Neuronal stem cell (in vitro differentiated cells): ENCODE measurements at regions not wholly inside any gene's neighbourhood (a gene's known extent, or its start where the extent isn't known, plus 50 kb on each side); places are given as distances from the start of the nearest gene placed in this dataset.

ENCODE experiments used
- DNase-seq: peaks from one replicate; pipeline ENCODE4 v3.0.0-alpha.2; 2013; ENCODE audit warnings: low spot score
- H2AFZ ChIP-seq: one replicate; pipeline ENCODE4 v1.6.1; 2013; ENCODE audit warnings: mild to moderate bottlenecking, low read length, inconsistent platforms
- H2AK5ac ChIP-seq: 2 replicates; pipeline ENCODE4 v1.6.1; 2013; ENCODE audit warnings: low read depth, mild to moderate bottlenecking, inconsistent platforms, low read length, moderate library complexity, mixed read lengths
- H2BK120ac ChIP-seq: 2 replicates; pipeline ENCODE4 v1.6.1; 2013; ENCODE audit warnings: low read depth, mild to moderate bottlenecking, inconsistent platforms, low read length, moderate library complexity, mixed read lengths
- H2BK12ac ChIP-seq: one replicate; pipeline ENCODE4 v1.6.1; 2013; ENCODE audit warnings: low read length, inconsistent platforms
- H2BK15ac ChIP-seq: 2 replicates; pipeline ENCODE4 v1.6.1; 2013; ENCODE audit warnings: mild to moderate bottlenecking, low read length, inconsistent platforms, mixed read lengths
- H2BK5ac ChIP-seq: one replicate; pipeline ENCODE4 v1.6.1; 2013; ENCODE audit warnings: inconsistent platforms, mild to moderate bottlenecking, low read length, moderate library complexity
- H3K14ac ChIP-seq: one replicate; pipeline ENCODE4 v1.6.1; 2013; ENCODE audit warnings: low read length, inconsistent platforms
- H3K18ac ChIP-seq: 2 replicates; pipeline ENCODE4 v1.6.1; 2013; ENCODE audit warnings: low read length, inconsistent platforms
- H3K23ac ChIP-seq: 2 replicates; pipeline ENCODE4 v1.6.1; 2013; ENCODE audit warnings: low read depth, mild to moderate bottlenecking, mixed read lengths, low read length, inconsistent platforms; ENCODE audit not compliant: poor library complexity
- H3K27ac ChIP-seq: replicated peaks from 3 replicates; pipeline ENCODE4 v1.5.1; 2013; ENCODE audit warnings: low read length, inconsistent platforms
- H3K27me3 ChIP-seq, 3 experiments: 2 replicates each; pipeline ENCODE4 v1.6.1; 2013; ENCODE audit warnings: low read length in 3 of 3, mild to moderate bottlenecking in 2 of 3, inconsistent platforms in 1 of 3, low read depth in 1 of 3, mixed read lengths in 1 of 3, moderate library complexity in 1 of 3; ENCODE audit not compliant: control insufficient read depth in 3 of 3, insufficient read depth in 3 of 3
- H3K36me3 ChIP-seq, 2 donors: replicated peaks in 1 of 2; 2 replicates each; pipeline ENCODE4 v1.6.1; 2013; ENCODE audit warnings: low read length in 2 of 2; ENCODE audit not compliant: control insufficient read depth in 2 of 2, insufficient read depth in 2 of 2
- H3K4ac ChIP-seq: 2 replicates; pipeline ENCODE4 v1.6.1; 2013; ENCODE audit warnings: inconsistent platforms, mild to moderate bottlenecking, low read length, moderate library complexity
- H3K4me1 ChIP-seq, 2 donors: 1 replicate in 1 of 2; 2 replicates in 1 of 2; pipeline ENCODE4 v1.6.1; 2013; ENCODE audit warnings: low read length in 2 of 2, low read depth in 1 of 2; ENCODE audit not compliant: control insufficient read depth in 2 of 2, insufficient read depth in 1 of 2
- H3K4me2 ChIP-seq: one replicate; pipeline ENCODE4 v1.6.1; 2013; ENCODE audit warnings: mild to moderate bottlenecking, low read length, inconsistent platforms; ENCODE audit not compliant: insufficient read depth, poor library complexity, severe bottlenecking
- H3K4me3 ChIP-seq, 2 donors: 2 replicates each; pipeline ENCODE4 v1.5.1; 2013; ENCODE audit warnings: low read length in 2 of 2, mild to moderate bottlenecking in 2 of 2, inconsistent platforms in 1 of 2, moderate library complexity in 1 of 2
- H3K79me1 ChIP-seq: one replicate; pipeline ENCODE4 v1.6.1; 2013; ENCODE audit warnings: low read depth, mild to moderate bottlenecking, inconsistent platforms, low read length, moderate library complexity
- H3K9ac ChIP-seq: one replicate; pipeline ENCODE4 v1.6.1; 2013; ENCODE audit warnings: mild to moderate bottlenecking, low read depth, low read length, inconsistent platforms; ENCODE audit not compliant: poor library complexity
- H3K9me3 ChIP-seq, 2 donors: replicated peaks in 1 of 2; 2 replicates each; pipeline versions ENCODE3 to v1.6.1; 2013; ENCODE audit warnings: low read length in 2 of 2, mild to moderate bottlenecking in 2 of 2, inconsistent platforms in 1 of 2, low read depth in 1 of 2, mixed read lengths in 1 of 2, moderate library complexity in 1 of 2; ENCODE audit not compliant: control insufficient read depth in 2 of 2, insufficient read depth in 1 of 2
- H4K8ac ChIP-seq: one replicate; pipeline ENCODE4 v1.6.1; 2013; ENCODE audit warnings: low read depth, mild to moderate bottlenecking, inconsistent platforms, low read length, moderate library complexity
- H4K91ac ChIP-seq: one replicate; pipeline ENCODE4 v1.6.1; 2013; ENCODE audit warnings: low read length, low read depth, mild to moderate bottlenecking, inconsistent platforms; ENCODE audit not compliant: poor library complexity
- WGBS, 2 donors: extraction: QIAGEN DNeasy Blood & Tissue Kit; methylation state at CpG; one replicate each; pipeline ENCODE4 v1.1.7; 2013; ENCODE audit warnings: missing lambda C conversion rate in 2 of 2, mixed read lengths in 1 of 2; ENCODE audit not compliant: insufficient read length in 2 of 2, insufficient replicate concordance in 1 of 2; ENCODE audit errors: extremely low coverage in 2 of 2; 5-methylcytosine and 5-hydroxymethylcytosine counted together

GRCh38 chr12:82176761-82177490 lies 181.3 kb downstream of the CCDC59 start:
- Histone ChIP-seq H3K4ac (no peak overlapping the region), H2BK5ac (no peak overlapping the region), H2BK12ac (no peak overlapping the region), H3K4me2 (no peak overlapping the region), H2BK120ac (no peak overlapping the region), H3K23ac (no peak overlapping the region), H3K9me3 (no peaks in the 10 kb centered on the region), H4K91ac (no peak overlapping the region), H3K9ac (no peak overlapping the region), H2AFZ (no peak overlapping the region), H3K36me3 (no peaks in the 10 kb centered on the region), H3K4me3 (no peak overlapping the region), H2BK15ac (no peak overlapping the region), H3K14ac (no peak overlapping the region), H3K27ac (no peak overlapping the region), H3K18ac (no peak overlapping the region), H3K4me1 (no peaks in the 10 kb centered on the region), H3K27me3 (no peaks in the 10 kb centered on the region), H3K79me1 (no peaks in the 10 kb centered on the region), H4K8ac (no peak overlapping the region), H2AK5ac (no peak overlapping the region)
- no CpG with 5 or more reads among the region's 5 CpGs for WGBS, 2 donors
- no peak for DNase-seq

- no CpG with 5 or more reads among the region's 4 CpGs for WGBS, 2 donors
Observed at GRCh38 chr12:82176026-82176425, 182.2 kb downstream of the CCDC59 start.

GRCh38 chr12:82174936-82175335 lies 183.3 kb downstream of the CCDC59 start:
- Histone ChIP-seq H2BK15ac (no peak overlapping the region), H3K4ac (no peak overlapping the region), H4K91ac (no peak overlapping the region), H3K4me3 (no peak overlapping the region), H3K9me3 (no peaks in the 10 kb centered on the region), H3K36me3 (no peaks in the 10 kb centered on the region), H3K4me1 (no peaks in the 10 kb centered on the region), H3K9ac (no peak overlapping the region), H3K79me1 (no peaks in the 10 kb centered on the region), H2AFZ (no peak overlapping the region), H3K27me3 (no peaks in the 10 kb centered on the region), H2BK120ac (no peak overlapping the region), H3K27ac (no peak overlapping the region), H4K8ac (no peak overlapping the region), H2AK5ac (no peak overlapping the region), H3K18ac (no peak overlapping the region), H3K23ac (no peak overlapping the region), H2BK5ac (no peak overlapping the region), H3K4me2 (no peak overlapping the region), H3K14ac (no peak overlapping the region), H2BK12ac (no peak overlapping the region)
- no peak for DNase-seq
- no CpG with 5 or more reads among the region's 2 CpGs for WGBS, 2 donors

More at GRCh38 chr12:82176026-82176425, 182.2 kb downstream of the CCDC59 start:
- Histone ChIP-seq H3K36me3 (no peaks in the 10 kb centered on the region), H2BK120ac (no peak overlapping the region), H3K14ac (no peak overlapping the region), H2BK12ac (no peak overlapping the region), H2BK5ac (no peak overlapping the region), H3K27me3 (no peaks in the 10 kb centered on the region), H3K4me3 (no peak overlapping the region), H2BK15ac (no peak overlapping the region), H3K4ac (no peak overlapping the region), H3K9ac (no peak overlapping the region), H3K27ac (no peak overlapping the region), H3K4me1 (no peaks in the 10 kb centered on the region), H3K4me2 (no peak overlapping the region), H4K8ac (no peak overlapping the region), H2AFZ (no peak overlapping the region), H3K79me1 (no peaks in the 10 kb centered on the region), H3K9me3 (no peaks in the 10 kb centered on the region), H3K18ac (no peak overlapping the region), H4K91ac (no peak overlapping the region), H3K23ac (no peak overlapping the region), H2AK5ac (no peak overlapping the region)
- no peak for DNase-seq

GRCh38 chr12:82174383-82174782 lies 183.8 kb downstream of the CCDC59 start:
- Histone ChIP-seq H3K4me1 (no peaks in the 10 kb centered on the region), H2AFZ (no peak overlapping the region), H3K9me3 (no peaks in the 10 kb centered on the region), H3K4me3 (no peak overlapping the region), H2BK12ac (no peak overlapping the region), H2BK120ac (no peak overlapping the region), H4K91ac (no peak overlapping the region), H3K23ac (no peak overlapping the region), H3K18ac (no peak overlapping the region), H3K27ac (no peak overlapping the region), H2BK15ac (no peak overlapping the region), H3K4me2 (no peak overlapping the region), H3K4ac (no peak overlapping the region), H3K36me3 (no peaks in the 10 kb centered on the region), H3K79me1 (no peaks in the 10 kb centered on the region), H3K27me3 (no peaks in the 10 kb centered on the region), H2BK5ac (no peak overlapping the region), H3K9ac (no peak overlapping the region), H4K8ac (no peak overlapping the region), H2AK5ac (no peak overlapping the region), H3K14ac (no peak overlapping the region)
- DNase-seq = no peak
- no CpG with 5 or more reads among the region's 1 CpG for whole genome bisulfite sequencing, 2 donors
